ENCODE measurements at regions not wholly inside any gene's neighbourhood (a gene's known extent, or its start where the extent isn't known, plus 50 kb on each side); places are given as distances from the start of the nearest gene placed in this dataset.

DNA sequence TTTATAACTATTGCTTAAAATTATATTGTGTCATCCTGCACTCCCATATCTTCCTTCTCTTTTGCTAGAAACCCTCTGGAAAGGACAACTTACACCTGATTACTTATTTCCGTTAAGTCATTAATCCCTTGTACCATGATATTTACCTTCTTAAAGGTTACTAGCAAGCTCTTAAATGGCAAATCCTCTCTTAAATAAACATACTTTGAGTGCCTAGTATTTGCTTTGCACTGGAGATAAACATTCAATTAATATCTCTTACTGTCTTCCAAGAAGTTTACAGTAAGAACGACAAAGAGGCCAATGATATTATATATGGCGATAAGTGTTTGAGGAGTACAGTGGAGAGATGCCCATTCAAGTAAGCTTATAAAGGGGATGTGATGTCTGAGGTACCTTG is 278.3 kb downstream of the HGF start:
- TF ChIP-seq CTCF (IDR thresholded peaks at IDR 0.05) (no peak), POLR2A (IDR thresholded peaks at IDR 0.05) (no peak), EP300 (IDR thresholded peaks at IDR 0.05) (no peak)

Measured in ovary (tissue), 3 donors.